ENCODE measurements at regions not wholly inside any gene's neighbourhood (a gene's known extent, or its start where the extent isn't known, plus 50 kb on each side); places are given as distances from the start of the nearest gene placed in this dataset.

GRCh38 chr10:78515038-78515872 lies 481.6 kb downstream of the RPS24 start:
- no peak for DNase-seq (ENCODE audit: low read depth in 3 of 3)

- no peak for DNase-seq (ENCODE audit: low read depth in 3 of 3)
These were observed 482.1 kb downstream of the RPS24 start for GRCh38 chr10:78515873-78516153.

GRCh38 chr10:78516236-78516635 lies 482.6 kb downstream of the RPS24 start:
- no peak for DNase-seq (ENCODE audit: low read depth in 3 of 3)

- no peak for DNase-seq (ENCODE audit: low read depth in 3 of 3)
These were observed 483.1 kb downstream of the RPS24 start for GRCh38 chr10:78516756-78517155.

GRCh38 chr10:78518224-78518623 lies 484.6 kb downstream of the RPS24 start:
- DNase-seq (ENCODE audit: low read depth in 3 of 3) = no peak

GRCh38 chr10:78520737-78521430 lies 487.2 kb downstream of the RPS24 start:
- no peak for DNase-seq (ENCODE audit: low read depth in 3 of 3)

GRCh38 chr10:78523453-78523852 lies 489.8 kb downstream of the RPS24 start:
- DNase-seq (ENCODE audit: low read depth in 3 of 3) = no peak

GRCh38 chr10:78524342-78524741 lies 490.7 kb downstream of the RPS24 start:
- no peak for DNase-seq (ENCODE audit: low read depth in 3 of 3)

GRCh38 chr10:78524941-78525340 lies 491.3 kb downstream of the RPS24 start:
- DNase-seq (ENCODE audit: low read depth in 3 of 3) = no peak

GRCh38 chr10:78526347-78526746 lies 492.7 kb downstream of the RPS24 start:
- no peak for DNase-seq (ENCODE audit: low read depth in 3 of 3)

- no peak for DNase-seq (ENCODE audit: low read depth in 3 of 3)
These were observed 493.6 kb downstream of the RPS24 start for GRCh38 chr10:78527296-78527695.

GRCh38 chr10:78528749-78529204 lies 495.1 kb downstream of the RPS24 start:
- DNase-seq (ENCODE audit: low read depth in 3 of 3) = no peak

- DNase-seq (ENCODE audit: low read depth in 3 of 3) = no peak
These were observed 495.6 kb downstream of the RPS24 start for GRCh38 chr10:78529262-78529661.

- DNase-seq (ENCODE audit: low read depth in 3 of 3) = no peak
These were observed 497.4 kb downstream of the RPS24 start for GRCh38 chr10:78531088-78531487.

GRCh38 chr10:78532480-78533042 lies 498.9 kb downstream of the RPS24 start:
- DNase-seq (ENCODE audit: low read depth in 3 of 3) = no peak

GRCh38 chr10:78533098-78533497 lies 499.4 kb downstream of the RPS24 start:
- no peak for DNase-seq (ENCODE audit: low read depth in 3 of 3)

- no peak for DNase-seq (ENCODE audit: low read depth in 3 of 3)
These were observed 500.1 kb downstream of the RPS24 start for GRCh38 chr10:78533776-78534175.

GRCh38 chr10:78535716-78536218 lies 502.1 kb downstream of the RPS24 start:
- DNase-seq (ENCODE audit: low read depth in 3 of 3) = no peak

- no peak for DNase-seq (ENCODE audit: low read depth in 3 of 3)
These were observed 503.4 kb downstream of the RPS24 start for GRCh38 chr10:78537018-78537417.

GRCh38 chr10:78539247-78539766 lies 505.6 kb downstream of the RPS24 start:
- DNase-seq (ENCODE audit: low read depth in 3 of 3) = no peak

- DNase-seq (ENCODE audit: low read depth in 3 of 3) = no peak
These were observed 506.9 kb downstream of the RPS24 start for GRCh38 chr10:78540355-78541076.
